SU-DHL-6 (cell line): ENCODE measurements at regions not wholly inside any gene's neighbourhood (a gene's known extent, or its start where the extent isn't known, plus 50 kb on each side); places are given as distances from the start of the nearest gene placed in this dataset.

Experiments used
- EZH2phosphoT487 ChIP-seq: fragments of 200-600 bp; sonication (generic), shearing (Covaris generic); conservative IDR thresholded peaks from 2 replicates; pipeline ENCODE4 v1.6.1; 2018; ENCODE audit warnings: mild to moderate bottlenecking, antibody characterized with exemption, low read length, moderate library complexity, mixed read lengths
- TF ChIP-seq, protein P1 (sequence below): fragments of 200-600 bp; sonication (generic); IDR thresholded peaks from one replicate; pipeline ENCODE4 v1.5.1; 2017; ENCODE audit warnings: antibody characterized with exemption, mild to moderate bottlenecking, low read length, moderate library complexity; ENCODE audit not compliant: insufficient read depth, poor library complexity, severe bottlenecking

DNA sequence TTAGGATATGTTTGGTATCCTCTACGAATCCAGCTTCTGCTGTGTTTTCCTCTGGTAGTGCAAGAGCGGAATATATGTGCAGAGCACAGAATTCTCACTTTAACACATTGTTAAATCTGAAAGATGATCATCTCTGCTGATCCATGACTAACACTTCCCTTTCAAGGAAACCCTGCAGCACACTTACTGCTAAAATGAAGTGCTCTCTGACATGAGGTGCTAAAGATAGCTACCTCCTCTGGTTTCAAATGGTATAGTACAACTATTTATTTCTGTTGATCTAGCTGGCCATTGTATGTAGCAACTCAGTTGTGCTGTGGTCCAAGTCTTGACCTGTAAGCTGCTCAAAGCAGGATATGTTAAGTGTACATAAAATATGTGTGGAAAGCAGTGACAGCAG lies 162.4 kb upstream of the FMR1 start:
- TF ChIP-seq, protein P1, sequence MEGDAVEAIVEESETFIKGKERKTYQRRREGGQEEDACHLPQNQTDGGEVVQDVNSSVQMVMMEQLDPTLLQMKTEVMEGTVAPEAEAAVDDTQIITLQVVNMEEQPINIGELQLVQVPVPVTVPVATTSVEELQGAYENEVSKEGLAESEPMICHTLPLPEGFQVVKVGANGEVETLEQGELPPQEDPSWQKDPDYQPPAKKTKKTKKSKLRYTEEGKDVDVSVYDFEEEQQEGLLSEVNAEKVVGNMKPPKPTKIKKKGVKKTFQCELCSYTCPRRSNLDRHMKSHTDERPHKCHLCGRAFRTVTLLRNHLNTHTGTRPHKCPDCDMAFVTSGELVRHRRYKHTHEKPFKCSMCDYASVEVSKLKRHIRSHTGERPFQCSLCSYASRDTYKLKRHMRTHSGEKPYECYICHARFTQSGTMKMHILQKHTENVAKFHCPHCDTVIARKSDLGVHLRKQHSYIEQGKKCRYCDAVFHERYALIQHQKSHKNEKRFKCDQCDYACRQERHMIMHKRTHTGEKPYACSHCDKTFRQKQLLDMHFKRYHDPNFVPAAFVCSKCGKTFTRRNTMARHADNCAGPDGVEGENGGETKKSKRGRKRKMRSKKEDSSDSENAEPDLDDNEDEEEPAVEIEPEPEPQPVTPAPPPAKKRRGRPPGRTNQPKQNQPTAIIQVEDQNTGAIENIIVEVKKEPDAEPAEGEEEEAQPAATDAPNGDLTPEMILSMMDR = no peak
- no peak for TF ChIP-seq EZH2phosphoT487
